ENCODE measurements at regions not wholly inside any gene's neighbourhood (a gene's known extent, or its start where the extent isn't known, plus 50 kb on each side); places are given as distances from the start of the nearest gene placed in this dataset.

DNA sequence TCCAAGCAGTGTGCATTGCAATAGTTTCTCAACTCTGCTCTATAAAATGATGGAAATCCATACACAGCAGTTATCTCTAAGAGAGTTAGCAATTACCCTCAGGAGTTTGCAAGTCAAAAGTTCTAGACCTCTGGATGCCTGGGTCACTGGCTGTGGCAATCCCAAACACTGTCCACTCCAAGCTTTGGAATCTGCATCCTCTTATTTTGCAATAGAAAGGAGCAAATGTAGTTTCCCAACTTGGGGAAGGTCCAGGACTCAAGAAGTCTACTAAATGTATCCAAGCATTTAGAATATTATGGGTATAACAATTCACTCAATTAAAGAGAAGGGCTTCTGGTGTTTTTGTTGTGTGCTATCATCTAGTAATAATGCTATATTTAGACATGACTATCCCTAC, 131.3 kb upstream of the NRP1 start:
- no peak overlapping the region for H2AFZ ChIP-seq (ENCODE audit: low read length)

DNA sequence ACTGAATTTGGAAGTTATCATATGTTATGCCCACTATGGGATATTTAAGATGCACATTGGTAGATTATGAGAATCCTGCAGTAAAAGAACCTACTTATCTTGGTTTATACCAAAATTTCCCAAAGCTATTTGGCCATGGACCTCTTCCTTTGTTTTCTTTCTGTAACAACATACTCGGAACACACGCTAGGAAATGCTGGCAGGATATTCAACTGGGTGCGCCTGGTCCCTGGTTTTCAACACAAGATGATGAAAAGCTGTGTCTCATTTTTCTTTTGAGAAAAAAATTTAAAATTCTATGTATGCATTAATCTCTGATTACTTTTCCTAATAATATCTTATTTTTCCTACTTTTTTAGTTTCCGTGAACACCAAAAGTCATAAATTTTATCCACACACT, 128.5 kb upstream of the NRP1 start:
- TF ChIP-seq, protein P1, sequence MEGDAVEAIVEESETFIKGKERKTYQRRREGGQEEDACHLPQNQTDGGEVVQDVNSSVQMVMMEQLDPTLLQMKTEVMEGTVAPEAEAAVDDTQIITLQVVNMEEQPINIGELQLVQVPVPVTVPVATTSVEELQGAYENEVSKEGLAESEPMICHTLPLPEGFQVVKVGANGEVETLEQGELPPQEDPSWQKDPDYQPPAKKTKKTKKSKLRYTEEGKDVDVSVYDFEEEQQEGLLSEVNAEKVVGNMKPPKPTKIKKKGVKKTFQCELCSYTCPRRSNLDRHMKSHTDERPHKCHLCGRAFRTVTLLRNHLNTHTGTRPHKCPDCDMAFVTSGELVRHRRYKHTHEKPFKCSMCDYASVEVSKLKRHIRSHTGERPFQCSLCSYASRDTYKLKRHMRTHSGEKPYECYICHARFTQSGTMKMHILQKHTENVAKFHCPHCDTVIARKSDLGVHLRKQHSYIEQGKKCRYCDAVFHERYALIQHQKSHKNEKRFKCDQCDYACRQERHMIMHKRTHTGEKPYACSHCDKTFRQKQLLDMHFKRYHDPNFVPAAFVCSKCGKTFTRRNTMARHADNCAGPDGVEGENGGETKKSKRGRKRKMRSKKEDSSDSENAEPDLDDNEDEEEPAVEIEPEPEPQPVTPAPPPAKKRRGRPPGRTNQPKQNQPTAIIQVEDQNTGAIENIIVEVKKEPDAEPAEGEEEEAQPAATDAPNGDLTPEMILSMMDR (conservative IDR thresholded peaks at IDR 0.05 in 1 of 2, IDR thresholded peaks at IDR 0.05 in 1 of 2; ENCODE audit: low read depth in 1 of 2, low read length in 2 of 2), result no peak
- TF ChIP-seq EZH2 (IDR thresholded peaks at IDR 0.05; ENCODE audit: low read length, missing control alignments), result no peak

More for the DNA sequence above, 131.3 kb upstream of the NRP1 start:
- peak in 1 of 2 donors; percentile 46 for DNase-seq (ENCODE audit: low read depth in 2 of 2)
- Histone ChIP-seq H3K79me2 (ENCODE audit: control insufficient read depth, insufficient read depth, low read length) (no peaks in the 10 kb centered on the region), H3K9me3 (ENCODE audit: control insufficient read depth, insufficient read depth, low read depth, low read length) (no peaks in the 10 kb centered on the region), H3K4me3 (replicated peaks in 1 of 4; ENCODE audit: control extremely low read depth in 1 of 4, insufficient read depth in 1 of 4, low read depth in 3 of 4, low read length in 4 of 4) (no peak overlapping the region), H3K4me2 (ENCODE audit: extremely low read depth, insufficient read depth, low read length) (no peak overlapping the region), H3K4me1 (ENCODE audit: control insufficient read depth, extremely low read depth, insufficient read depth, low read length) (no peaks in the 10 kb centered on the region), H3K27ac (ENCODE audit: insufficient read depth, low read length) (no peak overlapping the region), H3K9ac (ENCODE audit: insufficient read depth, low read length) (no peak overlapping the region), H4K20me1 (ENCODE audit: control insufficient read depth, extremely low read depth, insufficient read depth, low read length) (no peaks in the 10 kb centered on the region), H3K36me3 (ENCODE audit: control insufficient read depth, insufficient read depth, low read length) (no peaks in the 10 kb centered on the region), H3K27me3 (ENCODE audit: control insufficient read depth, insufficient read depth, low read length) (no peaks in the 10 kb centered on the region)
- TF ChIP-seq, protein P1 (conservative IDR thresholded peaks at IDR 0.05 in 1 of 2, IDR thresholded peaks at IDR 0.05 in 1 of 2; ENCODE audit: low read depth in 1 of 2, low read length in 2 of 2), result no peak
- no peak for TF ChIP-seq EZH2 (IDR thresholded peaks at IDR 0.05; ENCODE audit: low read length, missing control alignments)

DNA sequence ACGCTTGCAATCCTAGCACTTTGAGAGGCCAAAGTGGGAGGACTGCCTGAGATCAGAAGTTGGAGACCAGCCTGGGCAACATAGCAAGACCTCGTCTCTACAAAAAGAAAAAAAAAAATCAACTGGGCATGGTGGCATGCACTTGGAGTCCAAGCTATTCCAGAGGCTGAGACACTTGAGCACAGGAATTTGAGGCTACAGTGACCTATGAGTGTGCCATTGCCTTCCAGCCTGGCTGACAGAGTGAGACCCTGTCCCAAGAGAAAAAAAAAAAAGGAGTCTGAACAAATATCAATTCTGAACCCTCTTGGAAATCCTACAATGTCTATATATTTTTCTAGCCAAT, 126.8 kb upstream of the NRP1 start:
- Histone ChIP-seq H3K4me2 (ENCODE audit: extremely low read depth, insufficient read depth, low read length) (no peak overlapping the region), H3K36me3 (ENCODE audit: control insufficient read depth, insufficient read depth, low read length) (no peaks in the 10 kb centered on the region), H3K27ac (ENCODE audit: insufficient read depth, low read length) (no peak overlapping the region), H3K4me3 (replicated peaks in 1 of 4; ENCODE audit: control extremely low read depth in 1 of 4, insufficient read depth in 1 of 4, low read depth in 3 of 4, low read length in 4 of 4) (no peak overlapping the region), H3K4me1 (ENCODE audit: control insufficient read depth, extremely low read depth, insufficient read depth, low read length) (no peaks in the 10 kb centered on the region), H3K9ac (ENCODE audit: insufficient read depth, low read length) (no peak overlapping the region), H3K27me3 (ENCODE audit: control insufficient read depth, insufficient read depth, low read length) (no peaks in the 10 kb centered on the region), H3K79me2 (ENCODE audit: control insufficient read depth, insufficient read depth, low read length) (no peaks in the 10 kb centered on the region), H4K20me1 (ENCODE audit: control insufficient read depth, extremely low read depth, insufficient read depth, low read length) (no peaks in the 10 kb centered on the region), H2AFZ (ENCODE audit: low read length) (no peak overlapping the region), H3K9me3 (ENCODE audit: control insufficient read depth, insufficient read depth, low read depth, low read length) (no peaks in the 10 kb centered on the region)
- DNase-seq (ENCODE audit: low read depth in 2 of 2), result no peak
- TF ChIP-seq, protein P1 (conservative IDR thresholded peaks at IDR 0.05 in 1 of 2, IDR thresholded peaks at IDR 0.05 in 1 of 2; ENCODE audit: low read depth in 1 of 2, low read length in 2 of 2), result no peak
- no peak for TF ChIP-seq EZH2 (IDR thresholded peaks at IDR 0.05; ENCODE audit: low read length, missing control alignments)

More for the DNA sequence above, 128.5 kb upstream of the NRP1 start:
- Histone ChIP-seq H3K4me1 (ENCODE audit: control insufficient read depth, extremely low read depth, insufficient read depth, low read length) (no peaks in the 10 kb centered on the region), H3K27me3 (ENCODE audit: control insufficient read depth, insufficient read depth, low read length) (no peaks in the 10 kb centered on the region), H3K4me3 (replicated peaks in 1 of 4; ENCODE audit: control extremely low read depth in 1 of 4, insufficient read depth in 1 of 4, low read depth in 3 of 4, low read length in 4 of 4) (no peak overlapping the region), H3K4me2 (ENCODE audit: extremely low read depth, insufficient read depth, low read length) (no peak overlapping the region), H3K36me3 (ENCODE audit: control insufficient read depth, insufficient read depth, low read length) (no peaks in the 10 kb centered on the region), H4K20me1 (ENCODE audit: control insufficient read depth, extremely low read depth, insufficient read depth, low read length) (no peaks in the 10 kb centered on the region), H2AFZ (ENCODE audit: low read length) (no peak overlapping the region), H3K9ac (ENCODE audit: insufficient read depth, low read length) (no peak overlapping the region), H3K27ac (ENCODE audit: insufficient read depth, low read length) (no peak overlapping the region), H3K9me3 (ENCODE audit: control insufficient read depth, insufficient read depth, low read depth, low read length) (no peaks in the 10 kb centered on the region), H3K79me2 (ENCODE audit: control insufficient read depth, insufficient read depth, low read length) (no peaks in the 10 kb centered on the region)
- DNase-seq (ENCODE audit: low read depth in 2 of 2), result no peak
